ACC112 (cell line): ENCODE measurements at regions not wholly inside any gene's neighbourhood (a gene's known extent, or its start where the extent isn't known, plus 50 kb on each side); places are given as distances from the start of the nearest gene placed in this dataset.
"Not testable (repeated sequence)": the region's sequence is repeated elsewhere in the genome, so short reads cannot be mapped to it uniquely, and the experiment has no call there.

Source experiments
- H2AFZ ChIP-seq: fragments of 200-600 bp; sonication (generic); one replicate; pipeline ENCODE4 v1.6.0; 2017; ENCODE audit warnings: antibody characterized with exemption, low read length; ENCODE audit not compliant: unreplicated experiment
- H3K27ac ChIP-seq: fragments of 200-600 bp; sonication (generic); 2 replicates; pipeline ENCODE4 v1.5.1; 2014; ENCODE audit warnings: low read depth, mild to moderate bottlenecking, antibody characterized with exemption, low read length, moderate library complexity
- H3K27me3 ChIP-seq: fragments of 200-600 bp; sonication (generic); 2 replicates; pipeline ENCODE4 v1.6.1; 2014; ENCODE audit warnings: mild to moderate bottlenecking, antibody characterized with exemption, low read length, moderate library complexity, mixed read lengths; ENCODE audit not compliant: insufficient read depth
- H3K36me3 ChIP-seq: fragments of 200-600 bp; sonication (generic); 2 replicates; pipeline ENCODE4 v1.6.1; 2016; ENCODE audit warnings: mild to moderate bottlenecking, antibody characterized with exemption, low read length, moderate library complexity, mixed read lengths; ENCODE audit not compliant: insufficient read depth
- H3K4me1 ChIP-seq: fragments of 200-600 bp; sonication (generic); one replicate; pipeline ENCODE4 v1.6.1; 2016; ENCODE audit warnings: low read length, mixed read lengths; ENCODE audit not compliant: insufficient read depth, unreplicated experiment, control insufficient read depth
- H3K4me3 ChIP-seq: fragments of 200-600 bp; sonication (generic); 2 replicates; pipeline ENCODE4 v1.5.1; 2014; ENCODE audit warnings: mild to moderate bottlenecking, low read depth, low read length
- H3K79me2 ChIP-seq: fragments of 200-600 bp; sonication (generic); one replicate; pipeline ENCODE4 v1.6.0; 2016; ENCODE audit warnings: low read length; ENCODE audit not compliant: control insufficient read depth, unreplicated experiment, insufficient read depth

GRCh38 chr5:136864960-136865359 is 499.6 kb upstream of the TRPC7 start:
- Histone ChIP-seq H3K4me3 (no peak overlapping the region), H2AFZ (no peak overlapping the region), H3K4me1 (no peaks in the 10 kb centered on the region), H3K36me3 (no peaks in the 10 kb centered on the region), H3K79me2 (no peaks in the 10 kb centered on the region), H3K27ac (no peak overlapping the region), H3K27me3 (peaks cover 19% of the 10 kb centered on the region)

GRCh38 chr5:136856648-136857047 is 491.3 kb upstream of the TRPC7 start:
- Histone ChIP-seq H3K4me1 (no peaks in the 10 kb centered on the region), H2AFZ (no peak overlapping the region), H3K36me3 (no peaks in the 10 kb centered on the region), H3K79me2 (no peaks in the 10 kb centered on the region), H3K4me3 (no peak overlapping the region), H3K27me3 (peaks cover 54% of the 10 kb centered on the region), H3K27ac (no peak overlapping the region)

GRCh38 chr5:136853971-136854370 is 488.6 kb upstream of the TRPC7 start:
- Histone ChIP-seq H3K4me3 (no peak overlapping the region), H3K79me2 (no peaks in the 10 kb centered on the region), H2AFZ (no peak overlapping the region), H3K4me1 (no peaks in the 10 kb centered on the region), H3K27me3 (peaks cover 42% of the 10 kb centered on the region), H3K36me3 (no peaks in the 10 kb centered on the region), H3K27ac (no peak overlapping the region)

- H3K4me3 ChIP-seq, result no peak overlapping the region
- no peaks in the 10 kb centered on the region for H3K36me3 ChIP-seq
- H3K79me2 ChIP-seq, result no peaks in the 10 kb centered on the region
- no peaks in the 10 kb centered on the region for H3K4me1 ChIP-seq
- no peak overlapping the region for H3K27ac ChIP-seq
- no peak overlapping the region for H2AFZ ChIP-seq
- H3K27me3 ChIP-seq, result peaks cover 66% of the 10 kb centered on the region
Observed at GRCh38 chr5:136840601-136841000, 475.3 kb upstream of the TRPC7 start.

GRCh38 chr5:136836093-136836492 is 470.7 kb upstream of the TRPC7 start:
- Histone ChIP-seq H2AFZ (no peak overlapping the region), H3K4me3 (no peak overlapping the region), H3K36me3 (no peaks in the 10 kb centered on the region), H3K27ac (no peak overlapping the region), H3K79me2 (no peaks in the 10 kb centered on the region), H3K4me1 (no peaks in the 10 kb centered on the region), H3K27me3 (peaks cover 62% of the 10 kb centered on the region)

- no peaks in the 10 kb centered on the region for H3K79me2 ChIP-seq
- H3K4me1 ChIP-seq, result no peaks in the 10 kb centered on the region
- H3K36me3 ChIP-seq, result no peaks in the 10 kb centered on the region
- H3K4me3 ChIP-seq, result no peak overlapping the region
- no peak overlapping the region for H2AFZ ChIP-seq
- peaks cover 41% of the 10 kb centered on the region for H3K27me3 ChIP-seq
- no peak overlapping the region for H3K27ac ChIP-seq
Observed at GRCh38 chr5:136820848-136821247, 455.5 kb upstream of the TRPC7 start.

- H3K4me1 ChIP-seq, result peaks cover 2% of the 10 kb centered on the region
- no peak overlapping the region for H3K4me3 ChIP-seq
- H3K27ac ChIP-seq, result no peak overlapping the region
- no peaks in the 10 kb centered on the region for H3K36me3 ChIP-seq
- no peaks in the 10 kb centered on the region for H3K79me2 ChIP-seq
- no peak overlapping the region for H2AFZ ChIP-seq
- peaks cover 41% of the 10 kb centered on the region for H3K27me3 ChIP-seq
Observed at GRCh38 chr5:136819526-136820302, 454.4 kb upstream of the TRPC7 start.

GRCh38 chr5:136816327-136816726 is 451.0 kb upstream of the TRPC7 start:
- peaks cover 9% of the 10 kb centered on the region for H3K4me1 ChIP-seq
- no peaks in the 10 kb centered on the region for H3K36me3 ChIP-seq

GRCh38 chr5:136814619-136815378 is 449.5 kb upstream of the TRPC7 start:
- Histone ChIP-seq H3K36me3 (no peaks in the 10 kb centered on the region), H3K4me1 (peaks cover 24% of the 10 kb centered on the region), H3K27ac (0 out of 2 replicates have a peak overlapping the region, but pooled peaks have one; percentile 19), H3K4me3 (no peak overlapping the region), H3K27me3 (peaks cover 23% of the 10 kb centered on the region), H3K79me2 (no peaks in the 10 kb centered on the region), H2AFZ (peak overlapping the region; percentile 25)

More at GRCh38 chr5:136816327-136816726, 451.0 kb upstream of the TRPC7 start:
- Histone ChIP-seq H2AFZ (no peak overlapping the region), H3K27me3 (peaks cover 36% of the 10 kb centered on the region), H3K79me2 (no peaks in the 10 kb centered on the region), H3K4me3 (no peak overlapping the region), H3K27ac (no peak overlapping the region)

- not testable (repeated sequence) for H3K27ac ChIP-seq
Observed at GRCh38 chr5:136812270-136812669, 446.9 kb upstream of the TRPC7 start.

GRCh38 chr5:136811551-136811950 is 446.2 kb upstream of the TRPC7 start:
- Histone ChIP-seq H2AFZ (no peak overlapping the region), H3K27ac (peak overlapping the region; percentile 36; the same call in 1 of the 2 replicates)

More at GRCh38 chr5:136812270-136812669, 446.9 kb upstream of the TRPC7 start:
- H3K36me3 ChIP-seq, H3K4me3 ChIP-seq, H2AFZ ChIP-seq, H3K79me2 ChIP-seq, H3K27me3 ChIP-seq: not testable (repeated sequence)
- H3K4me1 ChIP-seq, result peaks cover 31% of the 10 kb centered on the region

More at GRCh38 chr5:136811551-136811950, 446.2 kb upstream of the TRPC7 start:
- Histone ChIP-seq H3K27me3 (no peaks in the 10 kb centered on the region), H3K4me1 (peaks cover 31% of the 10 kb centered on the region), H3K36me3 (no peaks in the 10 kb centered on the region), H3K4me3 (no peak overlapping the region), H3K79me2 (no peaks in the 10 kb centered on the region)
